Prostate gland (tissue), 2 donors: ENCODE measurements at regions not wholly inside any gene's neighbourhood (a gene's known extent, or its start where the extent isn't known, plus 50 kb on each side); places are given as distances from the start of the nearest gene placed in this dataset.

Experiments
- POLR2A ChIP-seq: fragments of 450-650 bp; IDR thresholded peaks from one replicate; pipeline ENCODE4 v1.6.1; 2016; ENCODE audit warnings: antibody characterized with exemption, mild to moderate bottlenecking
- POLR2AphosphoS5 ChIP-seq: sonication (generic); formaldehyde crosslinking; IDR thresholded peaks from one replicate; pipeline ENCODE4 v1.6.1; 2017; ENCODE audit warnings: antibody characterized with exemption
- TF ChIP-seq, protein P1 (sequence below), 4 experiments: fragments of 200-600 bp in 2 of 4; fragments of 450-650 bp in 2 of 4; sonication (generic) in 2 of 4; IDR thresholded peaks; 1 replicate in 3 of 4; 2 replicates in 1 of 4; pipeline ENCODE4 v1.5.1; 2016 to 2019; ENCODE audit warnings: antibody characterized with exemption in 4 of 4, mild to moderate bottlenecking in 2 of 4, moderate library complexity in 2 of 4

DNA sequence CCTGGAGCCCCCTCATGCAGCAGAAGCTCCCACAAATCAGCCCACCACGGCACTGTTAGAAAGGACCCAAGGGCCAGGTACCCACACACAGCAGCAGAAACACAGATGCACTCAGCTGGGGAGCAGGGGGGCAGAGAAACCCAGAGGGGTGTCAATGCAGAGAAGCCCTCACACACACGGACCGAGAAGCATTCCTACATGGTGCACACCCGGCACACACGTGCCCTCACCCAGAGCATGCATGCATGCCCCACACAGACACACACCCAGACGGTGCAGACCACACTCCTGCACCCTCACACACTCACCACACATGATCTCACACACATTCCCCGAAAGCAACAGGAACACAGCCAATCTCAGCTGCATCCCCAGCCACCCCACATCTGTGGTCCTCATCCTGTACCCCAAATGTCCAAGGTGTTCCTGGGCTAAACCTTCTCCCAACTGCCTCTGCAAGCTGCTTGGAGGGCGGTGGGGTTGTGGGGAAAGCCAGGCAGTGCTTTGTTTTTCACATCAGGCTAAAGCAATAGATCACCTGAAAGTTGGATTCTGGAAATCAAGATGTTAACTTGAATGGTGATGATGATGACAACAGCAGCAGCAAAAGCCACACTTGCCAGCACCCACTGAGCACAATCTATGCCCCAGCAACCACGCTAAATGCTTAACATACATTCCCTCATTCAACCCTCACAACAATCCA, 102.3 kb downstream of the ZFP36L2 start:
- TF ChIP-seq, protein P1, sequence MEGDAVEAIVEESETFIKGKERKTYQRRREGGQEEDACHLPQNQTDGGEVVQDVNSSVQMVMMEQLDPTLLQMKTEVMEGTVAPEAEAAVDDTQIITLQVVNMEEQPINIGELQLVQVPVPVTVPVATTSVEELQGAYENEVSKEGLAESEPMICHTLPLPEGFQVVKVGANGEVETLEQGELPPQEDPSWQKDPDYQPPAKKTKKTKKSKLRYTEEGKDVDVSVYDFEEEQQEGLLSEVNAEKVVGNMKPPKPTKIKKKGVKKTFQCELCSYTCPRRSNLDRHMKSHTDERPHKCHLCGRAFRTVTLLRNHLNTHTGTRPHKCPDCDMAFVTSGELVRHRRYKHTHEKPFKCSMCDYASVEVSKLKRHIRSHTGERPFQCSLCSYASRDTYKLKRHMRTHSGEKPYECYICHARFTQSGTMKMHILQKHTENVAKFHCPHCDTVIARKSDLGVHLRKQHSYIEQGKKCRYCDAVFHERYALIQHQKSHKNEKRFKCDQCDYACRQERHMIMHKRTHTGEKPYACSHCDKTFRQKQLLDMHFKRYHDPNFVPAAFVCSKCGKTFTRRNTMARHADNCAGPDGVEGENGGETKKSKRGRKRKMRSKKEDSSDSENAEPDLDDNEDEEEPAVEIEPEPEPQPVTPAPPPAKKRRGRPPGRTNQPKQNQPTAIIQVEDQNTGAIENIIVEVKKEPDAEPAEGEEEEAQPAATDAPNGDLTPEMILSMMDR (IDR thresholded peaks at IDR 0.05): no peak
- TF ChIP-seq POLR2A: no peak
- no peak for TF ChIP-seq POLR2AphosphoS5
